ENCODE measurements at regions not wholly inside any gene's neighbourhood (a gene's known extent, or its start where the extent isn't known, plus 50 kb on each side); places are given as distances from the start of the nearest gene placed in this dataset.

- intact Hi-C loops (cut with DNase I): no loop called here
- Histone ChIP-seq H3K27ac (no peak overlapping the region), H3K36me3 (no peaks in the 10 kb centered on the region), H3K27me3 (no peaks in the 10 kb centered on the region), H3K4me3 (no peak overlapping the region), H3K9me3 (no peaks in the 10 kb centered on the region), H3K4me1 (peaks cover 0 to 8% (median 0%) of the 10 kb centered on the region in 9 donors)
- 70 to 83% methylated on average over 8 of the region's 8 CpGs for WGBS, 2 donors
- TF ChIP-seq CTCF (IDR thresholded peaks at IDR 0.05): no peak
- DNase-seq (no peak), ATAC-seq (no peak)
Observed at GRCh38 chr12:69123919-69124638, 115.3 kb upstream of the CPSF6 start.

- H3K36me3 ChIP-seq: no peaks in the 10 kb centered on the region
- H3K9me3 ChIP-seq: peaks cover 0 to 7% (median 0%) of the 10 kb centered on the region in 11 donors
- no peak overlapping the region for H3K27ac ChIP-seq
- 82 to 92% methylated on average over 1 of the region's 1 CpG for WGBS, 2 donors
- ATAC-seq: no peak
- H3K4me1 ChIP-seq: peaks cover 0 to 5% (median 0%) of the 10 kb centered on the region in 9 donors
- DNase-seq: no peak
- intact Hi-C loops (cut with DNase I): no loop called here
- H3K4me3 ChIP-seq: no peak overlapping the region
- peaks cover 0 to 3% (median 0%) of the 10 kb centered on the region in 7 donors for H3K27me3 ChIP-seq
- TF ChIP-seq CTCF (IDR thresholded peaks at IDR 0.05): no peak
Observed at GRCh38 chr12:69129017-69129416, 110.4 kb upstream of the CPSF6 start.

GRCh38 chr12:69129564-69129963 is 109.8 kb upstream of the CPSF6 start:
- no peak for ATAC-seq
- Histone ChIP-seq H3K27ac (no peak overlapping the region), H3K4me1 (no peaks in the 10 kb centered on the region), H3K36me3 (no peaks in the 10 kb centered on the region), H3K9me3 (peaks cover 0 to 7% (median 0%) of the 10 kb centered on the region in 11 donors), H3K4me3 (no peak overlapping the region), H3K27me3 (peaks cover 0 to 4% (median 0%) of the 10 kb centered on the region in 7 donors)
- DNase-seq: no peak
- TF ChIP-seq CTCF (IDR thresholded peaks at IDR 0.05): no peak
- 83 to 88% methylated on average over 4 of the region's 4 CpGs for WGBS, 2 donors
- intact Hi-C loops (cut with DNase I): no loop called here

- TF ChIP-seq CTCF (IDR thresholded peaks at IDR 0.05): no peak
- H3K36me3 ChIP-seq: no peaks in the 10 kb centered on the region
- no peak for DNase-seq
- no peaks in the 10 kb centered on the region for H3K4me1 ChIP-seq
- peaks cover 0 to 5% (median 0%) of the 10 kb centered on the region in 7 donors for H3K27me3 ChIP-seq
- ATAC-seq: no peak
- intact Hi-C loops (cut with DNase I): no loop called here
- H3K4me3 ChIP-seq: no peak overlapping the region
- no peak overlapping the region for H3K27ac ChIP-seq
- H3K9me3 ChIP-seq: peaks cover 0 to 7% (median 0%) of the 10 kb centered on the region in 11 donors
Observed at GRCh38 chr12:69130064-69130463, 109.3 kb upstream of the CPSF6 start.

Data from heart right ventricle (tissue), 16 donors.